Fibroblast of pulmonary artery (primary cell): ENCODE measurements at regions not wholly inside any gene's neighbourhood (a gene's known extent, or its start where the extent isn't known, plus 50 kb on each side); places are given as distances from the start of the nearest gene placed in this dataset.

Experiments
- DNase-seq: peaks from one replicate; pipeline ENCODE4 v3.0.0-alpha.2; 2010; ENCODE audit warnings: low read depth
- H3K4me3 ChIP-seq: replicated peaks from 2 replicates; pipeline ENCODE4 v1.5.1; 2011; ENCODE audit warnings: low read depth, mild to moderate bottlenecking, control low read depth, low read length, moderate library complexity
- TF ChIP-seq, protein P1 (sequence below): IDR thresholded peaks from 2 replicates; pipeline ENCODE4 v1.5.1; 2011; ENCODE audit warnings: mild to moderate bottlenecking, control low read depth, low read length, inconsistent platforms; ENCODE audit errors: missing control alignments

DNA sequence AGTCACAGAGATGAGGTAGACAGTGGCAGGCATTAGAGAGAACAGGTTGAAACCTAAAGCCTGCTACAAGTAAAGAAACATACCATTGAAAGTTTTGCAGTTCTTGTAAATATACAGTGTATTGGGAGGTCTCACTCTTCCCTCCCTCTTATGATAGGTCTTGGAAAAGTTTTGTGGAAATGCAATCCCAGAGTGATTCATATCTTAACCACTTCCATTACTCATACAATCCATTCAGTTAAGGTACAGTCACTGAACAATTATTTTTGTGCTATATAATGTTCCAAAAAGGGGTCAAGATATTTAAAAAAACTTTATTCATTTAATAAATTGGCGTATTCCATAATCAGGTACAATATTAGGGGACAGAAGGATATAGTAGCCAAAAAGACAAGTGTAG lies 737.7 kb upstream of the ALCAM start:
- DNase-seq, result peak; percentile 77
- no peak overlapping the region for H3K4me3 ChIP-seq
- TF ChIP-seq, protein P1, sequence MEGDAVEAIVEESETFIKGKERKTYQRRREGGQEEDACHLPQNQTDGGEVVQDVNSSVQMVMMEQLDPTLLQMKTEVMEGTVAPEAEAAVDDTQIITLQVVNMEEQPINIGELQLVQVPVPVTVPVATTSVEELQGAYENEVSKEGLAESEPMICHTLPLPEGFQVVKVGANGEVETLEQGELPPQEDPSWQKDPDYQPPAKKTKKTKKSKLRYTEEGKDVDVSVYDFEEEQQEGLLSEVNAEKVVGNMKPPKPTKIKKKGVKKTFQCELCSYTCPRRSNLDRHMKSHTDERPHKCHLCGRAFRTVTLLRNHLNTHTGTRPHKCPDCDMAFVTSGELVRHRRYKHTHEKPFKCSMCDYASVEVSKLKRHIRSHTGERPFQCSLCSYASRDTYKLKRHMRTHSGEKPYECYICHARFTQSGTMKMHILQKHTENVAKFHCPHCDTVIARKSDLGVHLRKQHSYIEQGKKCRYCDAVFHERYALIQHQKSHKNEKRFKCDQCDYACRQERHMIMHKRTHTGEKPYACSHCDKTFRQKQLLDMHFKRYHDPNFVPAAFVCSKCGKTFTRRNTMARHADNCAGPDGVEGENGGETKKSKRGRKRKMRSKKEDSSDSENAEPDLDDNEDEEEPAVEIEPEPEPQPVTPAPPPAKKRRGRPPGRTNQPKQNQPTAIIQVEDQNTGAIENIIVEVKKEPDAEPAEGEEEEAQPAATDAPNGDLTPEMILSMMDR, result no peak

- no peak overlapping the region for H3K4me3 ChIP-seq
- DNase-seq, result no peak
- TF ChIP-seq, protein P1, result no peak
These were observed 735.5 kb upstream of the ALCAM start for GRCh38 chr3:104631254-104631653.

- TF ChIP-seq, protein P1, result no peak
- peak; percentile 14 for DNase-seq
- no peak overlapping the region for H3K4me3 ChIP-seq
These were observed 734.2 kb upstream of the ALCAM start for GRCh38 chr3:104632521-104632920.

DNA sequence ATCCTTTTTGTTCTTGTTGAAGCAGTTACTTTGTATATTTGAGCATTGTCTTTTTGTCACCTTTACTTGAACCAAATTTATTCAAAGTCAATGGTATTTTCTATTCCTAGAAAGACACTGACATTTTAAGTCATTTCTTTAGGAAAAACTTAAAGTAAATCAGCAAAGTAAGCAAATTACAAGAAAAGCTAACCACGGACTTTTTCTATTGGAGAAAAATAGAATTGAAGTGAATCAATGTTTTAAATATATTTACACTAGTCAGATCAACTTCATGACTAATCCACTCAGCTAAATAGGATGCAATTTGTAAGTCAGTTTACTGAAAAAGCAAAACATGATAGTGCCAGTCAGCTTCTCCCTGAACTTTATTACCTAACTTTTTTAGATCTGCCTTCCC lies 733.8 kb upstream of the ALCAM start:
- H3K4me3 ChIP-seq, result no peak overlapping the region
- TF ChIP-seq, protein P1, result no peak
- no peak for DNase-seq

DNA sequence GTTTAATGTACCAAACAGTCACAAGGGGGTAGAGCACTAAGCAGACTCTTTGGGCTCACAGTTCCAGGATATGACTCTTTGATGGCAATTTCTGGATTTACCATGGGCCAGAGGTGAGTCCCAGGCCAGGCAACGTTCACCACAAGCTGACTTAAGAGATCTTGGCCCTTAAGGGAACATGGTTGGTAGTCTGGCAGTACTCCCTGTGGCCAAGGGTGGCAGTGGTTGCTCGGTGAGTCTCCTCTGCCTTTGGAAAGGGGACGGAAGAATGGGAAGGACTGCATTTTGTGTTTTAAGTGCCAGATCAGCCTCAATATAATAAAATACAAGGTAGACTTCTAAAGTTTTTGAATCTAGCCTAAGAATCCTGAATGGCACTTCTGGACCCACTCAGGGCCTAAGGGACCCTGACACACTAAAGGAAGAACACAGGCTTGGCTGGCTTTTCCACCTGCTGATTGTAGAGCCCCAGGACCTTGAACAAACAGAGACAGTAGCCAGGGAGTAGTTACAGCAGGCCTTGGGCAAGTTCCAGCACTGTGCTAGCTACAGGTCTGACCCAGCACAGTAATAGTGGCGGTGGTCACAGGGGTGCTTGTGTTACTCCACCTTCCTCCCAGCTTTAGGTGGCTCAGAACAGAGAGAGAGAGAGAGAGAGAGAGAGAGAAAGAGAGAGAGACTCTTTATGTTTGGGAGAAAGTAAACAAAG lies 730.7 kb upstream of the ALCAM start:
- H3K4me3 ChIP-seq, result no peak overlapping the region
- DNase-seq, result no peak
- TF ChIP-seq, protein P1, result no peak

GRCh38 chr3:104642827-104643226 lies 723.9 kb upstream of the ALCAM start:
- no peak overlapping the region for H3K4me3 ChIP-seq
- no peak for DNase-seq
- TF ChIP-seq, protein P1, result no peak

- no peak overlapping the region for H3K4me3 ChIP-seq
- no peak for DNase-seq
- TF ChIP-seq, protein P1, result no peak
These were observed 720.5 kb upstream of the ALCAM start for GRCh38 chr3:104646196-104646595.
